H9 (cell line): ENCODE measurements at regions not wholly inside any gene's neighbourhood (a gene's known extent, or its start where the extent isn't known, plus 50 kb on each side); places are given as distances from the start of the nearest gene placed in this dataset.

Source experiments
- DNase-seq: peaks from one replicate; pipeline ENCODE4 v3.0.0-alpha.2; 2017
- H2AFZ ChIP-seq: one replicate; pipeline ENCODE4 v1.6.1; 2013; ENCODE audit warnings: mild to moderate bottlenecking, low read length, control low read depth, moderate library complexity
- H2AK5ac ChIP-seq: 2 replicates; pipeline ENCODE4 v1.6.1; 2013; ENCODE audit warnings: low read length, control low read depth, mixed read lengths; ENCODE audit not compliant: insufficient read length
- H2BK120ac ChIP-seq: one replicate; pipeline ENCODE4 v1.6.1; 2013; ENCODE audit warnings: low read depth, mild to moderate bottlenecking, low read length, control low read depth, inconsistent platforms; ENCODE audit not compliant: poor library complexity, severe bottlenecking
- H2BK12ac ChIP-seq: 2 replicates; pipeline ENCODE4 v1.6.1; 2013; ENCODE audit warnings: low read length, control low read depth, mixed read lengths, low read depth; ENCODE audit not compliant: insufficient read length
- H2BK15ac ChIP-seq: 2 replicates; pipeline ENCODE4 v1.6.1; 2013; ENCODE audit warnings: low read depth, low read length, control low read depth
- H2BK20ac ChIP-seq: one replicate; pipeline ENCODE4 v1.6.1; 2013; ENCODE audit warnings: low read depth, mild to moderate bottlenecking, low read length, control low read depth, inconsistent platforms; ENCODE audit not compliant: poor library complexity, severe bottlenecking
- H2BK5ac ChIP-seq: 2 replicates; pipeline ENCODE4 v1.6.1; 2013; ENCODE audit warnings: low read length, control low read depth, mixed read lengths; ENCODE audit not compliant: insufficient read length
- H3K14ac ChIP-seq: 2 replicates; pipeline ENCODE4 v1.6.1; 2013; ENCODE audit warnings: low read length, control low read depth; ENCODE audit not compliant: insufficient read depth
- H3K18ac ChIP-seq: 2 replicates; pipeline ENCODE4 v1.6.1; 2013; ENCODE audit warnings: low read depth, mild to moderate bottlenecking, mixed read lengths, low read length, control low read depth; ENCODE audit not compliant: insufficient read length
- H3K23ac ChIP-seq: 2 replicates; pipeline ENCODE4 v1.6.1; 2013; ENCODE audit warnings: low read length, control low read depth, mixed read lengths, low read depth; ENCODE audit not compliant: insufficient read length
- H3K23me2 ChIP-seq: 2 replicates; pipeline ENCODE4 v1.6.1; 2013; ENCODE audit warnings: low read depth, mild to moderate bottlenecking, mixed read lengths, low read length, control low read depth; ENCODE audit not compliant: insufficient read length, poor library complexity, severe bottlenecking
- H3K27ac ChIP-seq: 2 replicates; pipeline ENCODE4 v1.5.1; 2013; ENCODE audit warnings: low read length, control low read depth, mixed read lengths, low read depth; ENCODE audit not compliant: insufficient read length
- H3K27me3 ChIP-seq: 2 replicates; pipeline ENCODE4 v1.6.1; 2013; ENCODE audit warnings: low read length, control low read depth, inconsistent platforms; ENCODE audit not compliant: insufficient read depth
- H3K4ac ChIP-seq: 2 replicates; pipeline ENCODE4 v1.6.1; 2013; ENCODE audit warnings: low read depth, mild to moderate bottlenecking, control low read depth, inconsistent platforms, low read length, moderate library complexity
- H3K4me1 ChIP-seq: 2 replicates; pipeline ENCODE4 v1.6.1; 2013; ENCODE audit warnings: low read length, control low read depth, inconsistent platforms; ENCODE audit not compliant: insufficient read depth
- H3K4me2 ChIP-seq: 2 replicates; pipeline ENCODE4 v1.6.1; 2013; ENCODE audit warnings: low read length, control low read depth, mixed read lengths; ENCODE audit not compliant: insufficient read length, insufficient read depth
- H3K56ac ChIP-seq: 2 replicates; pipeline ENCODE4 v1.6.1; 2013; ENCODE audit warnings: low read depth, mild to moderate bottlenecking, mixed read lengths, low read length, control low read depth; ENCODE audit not compliant: insufficient read length
- H3K79me1 ChIP-seq: 2 replicates; pipeline ENCODE4 v1.6.1; 2013; ENCODE audit warnings: low read depth, mild to moderate bottlenecking, moderate library complexity, low read length, control low read depth, inconsistent platforms; ENCODE audit not compliant: insufficient read depth, poor library complexity, severe bottlenecking
- H3K79me2 ChIP-seq: 2 replicates; pipeline ENCODE4 v1.6.1; 2013; ENCODE audit warnings: low read length, control low read depth, inconsistent platforms; ENCODE audit not compliant: insufficient read depth
- H3K9ac ChIP-seq: 2 replicates; pipeline ENCODE4 v1.6.1; 2013; ENCODE audit warnings: low read length, control low read depth, mixed read lengths; ENCODE audit not compliant: insufficient read length; ENCODE audit errors: extremely low read depth
- H3K9me3 ChIP-seq: one replicate; pipeline ENCODE4 v1.6.1; 2013; ENCODE audit warnings: low read depth, low read length, inconsistent platforms; ENCODE audit not compliant: control insufficient read depth
- H3T11ph ChIP-seq: one replicate; pipeline ENCODE4 v1.6.1; 2013; ENCODE audit warnings: mild to moderate bottlenecking, low read length, control low read depth, inconsistent platforms
- H4K20me1 ChIP-seq: one replicate; pipeline ENCODE4 v1.6.1; 2013; ENCODE audit not compliant: control insufficient read depth, insufficient read length, insufficient read depth
- H4K5ac ChIP-seq: 2 replicates; pipeline ENCODE4 v1.6.1; 2013; ENCODE audit warnings: low read depth, mild to moderate bottlenecking, mixed read lengths, low read length, control low read depth; ENCODE audit not compliant: insufficient read length
- H4K8ac ChIP-seq: replicated peaks from 2 replicates; pipeline ENCODE4 v1.6.1; 2013; ENCODE audit warnings: low read length, control low read depth, mixed read lengths, low read depth; ENCODE audit not compliant: insufficient read length
- H4K91ac ChIP-seq: 2 replicates; pipeline ENCODE4 v1.6.1; 2013; ENCODE audit warnings: low read depth, mild to moderate bottlenecking, moderate library complexity, mixed read lengths, low read length, control low read depth; ENCODE audit not compliant: insufficient read length
- H3K27ac Mint-ChIP-seq, 3 experiments: 2 replicates in 2 of 3; 3 replicates in 1 of 3; pipeline ENCODE4 v1.8.0; 2020 to 2021; ENCODE audit warnings: mixed read lengths in 3 of 3, mild to moderate bottlenecking in 1 of 3, moderate library complexity in 1 of 3
- H3K27me3 Mint-ChIP-seq: 2 replicates; pipeline ENCODE4 v1.8.0; 2021; ENCODE audit warnings: low read depth, mild to moderate bottlenecking, moderate library complexity, mixed read lengths
- H3K36me3 Mint-ChIP-seq, 3 experiments: 2 replicates in 2 of 3; 3 replicates in 1 of 3; pipeline ENCODE4 v1.8.0; 2020 to 2021; ENCODE audit warnings: low read depth in 3 of 3, mixed read lengths in 3 of 3; ENCODE audit not compliant: insufficient read depth in 1 of 3
- H3K4me1 Mint-ChIP-seq, 2 experiments: 2 replicates each; pipeline ENCODE4 v1.8.0; 2020; ENCODE audit warnings: mixed read lengths in 2 of 2
- H3K4me3 Mint-ChIP-seq, 2 experiments: 2 replicates in 1 of 2; 3 replicates in 1 of 2; pipeline ENCODE4 v1.8.0; 2020 to 2021; ENCODE audit warnings: mild to moderate bottlenecking in 2 of 2, mixed read lengths in 2 of 2, moderate library complexity in 1 of 2
- H3K9me3 Mint-ChIP-seq, 2 experiments: 2 replicates in 1 of 2; 3 replicates in 1 of 2; pipeline ENCODE4 v1.8.0; 2020; ENCODE audit warnings: mild to moderate bottlenecking in 2 of 2, mixed read lengths in 2 of 2, moderate library complexity in 1 of 2
- WGBS: extraction: QIAGEN DNeasy Blood & Tissue Kit; methylation state at CpG from one replicate; pipeline ENCODE4 v1.1.7; 2013; ENCODE audit warnings: missing lambda C conversion rate, low lambda C conversion rate, mixed read lengths; ENCODE audit not compliant: insufficient read length; ENCODE audit errors: extremely low coverage; 5-methylcytosine and 5-hydroxymethylcytosine counted together
- TF ChIP-seq, protein P1 (sequence below): fragments of 200-600 bp; sonication (generic); conservative IDR thresholded peaks from 3 replicates; pipeline ENCODE4 v1.8.0; 2021; ENCODE audit warnings: antibody characterized with exemption, mild to moderate bottlenecking

DNA sequence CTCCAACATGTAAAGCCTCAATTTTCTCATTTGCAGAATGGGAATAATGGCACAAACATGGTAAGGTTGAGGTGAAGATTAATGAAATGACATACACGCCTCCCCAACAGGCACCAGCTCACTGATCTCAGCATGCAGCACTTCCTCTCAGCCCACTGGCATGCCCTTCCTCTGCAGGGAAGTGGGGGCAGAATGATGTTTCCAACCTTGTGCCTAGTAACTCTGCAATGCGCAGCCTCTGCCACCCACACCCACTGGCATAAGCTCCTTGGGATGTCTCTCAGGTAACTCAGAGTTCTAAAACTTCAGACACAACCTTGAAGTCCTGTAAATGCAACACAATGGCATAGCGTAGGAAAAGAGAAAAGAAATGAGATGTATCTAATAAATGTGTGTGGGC lies 540.7 kb downstream of the HTR7 start:
- Histone ChIP-seq H3K56ac (no peak overlapping the region), H4K20me1 (no peaks in the 10 kb centered on the region), H2BK120ac (no peak overlapping the region), H2AFZ (no peak overlapping the region), H3K4me2 (no peak overlapping the region), H3K79me1 (no peaks in the 10 kb centered on the region), H3K23ac (no peak overlapping the region), H2BK20ac (no peak overlapping the region), H3K27me3 (no peaks in the 10 kb centered on the region), H3K9ac (no peak overlapping the region), H2BK15ac (no peak overlapping the region), H2BK12ac (no peak overlapping the region), H3K23me2 (no peaks in the 10 kb centered on the region), H4K91ac (no peak overlapping the region), H3K18ac (no peak overlapping the region), H3T11ph (no peak overlapping the region), H3K4me1 (peaks cover 3% of the 10 kb centered on the region; the same call in 1 of the 2 replicates), H4K5ac (no peak overlapping the region), H3K4ac (no peak overlapping the region), H3K79me2 (no peaks in the 10 kb centered on the region), H3K9me3 (no peaks in the 10 kb centered on the region), H2AK5ac (no peak overlapping the region), H3K14ac (no peak overlapping the region), H3K27ac (no peak overlapping the region), H2BK5ac (no peak overlapping the region), H4K8ac (no peak overlapping the region)
- H3K4me3 Mint-ChIP-seq = no peak overlapping the region
- no peaks in the 10 kb centered on the region; a peak in 1 of 7 replicates for H3K36me3 Mint-ChIP-seq
- WGBS = no CpG with 5 or more reads among the region's 3 CpGs
- no peak for DNase-seq
- TF ChIP-seq, protein P1, sequence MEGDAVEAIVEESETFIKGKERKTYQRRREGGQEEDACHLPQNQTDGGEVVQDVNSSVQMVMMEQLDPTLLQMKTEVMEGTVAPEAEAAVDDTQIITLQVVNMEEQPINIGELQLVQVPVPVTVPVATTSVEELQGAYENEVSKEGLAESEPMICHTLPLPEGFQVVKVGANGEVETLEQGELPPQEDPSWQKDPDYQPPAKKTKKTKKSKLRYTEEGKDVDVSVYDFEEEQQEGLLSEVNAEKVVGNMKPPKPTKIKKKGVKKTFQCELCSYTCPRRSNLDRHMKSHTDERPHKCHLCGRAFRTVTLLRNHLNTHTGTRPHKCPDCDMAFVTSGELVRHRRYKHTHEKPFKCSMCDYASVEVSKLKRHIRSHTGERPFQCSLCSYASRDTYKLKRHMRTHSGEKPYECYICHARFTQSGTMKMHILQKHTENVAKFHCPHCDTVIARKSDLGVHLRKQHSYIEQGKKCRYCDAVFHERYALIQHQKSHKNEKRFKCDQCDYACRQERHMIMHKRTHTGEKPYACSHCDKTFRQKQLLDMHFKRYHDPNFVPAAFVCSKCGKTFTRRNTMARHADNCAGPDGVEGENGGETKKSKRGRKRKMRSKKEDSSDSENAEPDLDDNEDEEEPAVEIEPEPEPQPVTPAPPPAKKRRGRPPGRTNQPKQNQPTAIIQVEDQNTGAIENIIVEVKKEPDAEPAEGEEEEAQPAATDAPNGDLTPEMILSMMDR = no peak
- H3K4me1 Mint-ChIP-seq = peaks cover 40 to 41% of the 10 kb centered on the region in 2 experiments
- no peaks in the 10 kb centered on the region for H3K27me3 Mint-ChIP-seq
- no peak overlapping the region for H3K27ac Mint-ChIP-seq
- no peaks in the 10 kb centered on the region for H3K9me3 Mint-ChIP-seq
